HG02798 (cell line): ENCODE measurements at regions not wholly inside any gene's neighbourhood (a gene's known extent, or its start where the extent isn't known, plus 50 kb on each side); places are given as distances from the start of the nearest gene placed in this dataset.

Experiments used
- ATAC-seq: cut with Tn5 transposase; IDR thresholded peaks from one replicate; pipeline ENCODE4 v1.9.1; 2021; ENCODE audit warnings: mild to moderate bottlenecking; ENCODE audit not compliant: unreplicated experiment, poor library complexity

DNA sequence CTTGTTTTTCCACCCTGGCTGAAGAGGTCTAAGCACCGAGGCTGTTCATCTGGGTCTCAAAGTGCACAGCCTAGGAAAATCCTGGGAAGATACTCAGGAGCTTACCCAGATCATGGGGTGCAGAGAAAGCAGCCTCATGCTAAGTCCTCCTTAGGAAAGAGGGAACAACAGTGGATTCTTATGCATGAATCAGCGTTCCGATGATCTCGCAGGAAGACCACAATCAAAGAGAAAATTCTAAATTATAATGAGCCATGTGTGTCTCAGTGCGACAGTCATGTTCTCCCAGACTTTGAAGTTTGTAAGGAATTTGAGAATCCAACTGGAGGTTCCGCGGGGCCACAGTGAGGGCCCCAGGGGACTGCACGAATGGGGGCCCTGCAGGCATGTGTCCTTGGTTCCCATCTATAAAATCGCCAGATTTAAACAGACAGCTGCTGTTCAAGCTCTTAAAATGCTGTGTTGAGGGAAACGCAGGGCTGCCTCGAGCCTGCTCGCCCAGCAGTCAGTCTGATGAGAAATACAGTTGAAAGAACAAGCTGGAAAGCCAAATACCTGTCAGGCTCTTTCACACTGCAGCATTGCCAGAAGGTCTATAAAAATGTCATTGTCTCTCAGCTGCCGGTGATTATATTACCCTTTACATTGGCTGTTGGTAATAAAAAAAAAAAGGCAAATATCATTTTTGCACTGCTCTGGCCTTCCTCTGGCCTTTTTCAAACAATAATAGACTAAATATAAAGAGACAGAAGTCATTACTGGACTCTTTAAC lies 152.1 kb downstream of the PMP22 start:
- ATAC-seq: no peak

GRCh38 chr17:15109608-15110007 lies 155.5 kb downstream of the PMP22 start:
- ATAC-seq: no peak

- ATAC-seq: no peak
Observed at GRCh38 chr17:15108992-15109391, 156.1 kb downstream of the PMP22 start.

DNA sequence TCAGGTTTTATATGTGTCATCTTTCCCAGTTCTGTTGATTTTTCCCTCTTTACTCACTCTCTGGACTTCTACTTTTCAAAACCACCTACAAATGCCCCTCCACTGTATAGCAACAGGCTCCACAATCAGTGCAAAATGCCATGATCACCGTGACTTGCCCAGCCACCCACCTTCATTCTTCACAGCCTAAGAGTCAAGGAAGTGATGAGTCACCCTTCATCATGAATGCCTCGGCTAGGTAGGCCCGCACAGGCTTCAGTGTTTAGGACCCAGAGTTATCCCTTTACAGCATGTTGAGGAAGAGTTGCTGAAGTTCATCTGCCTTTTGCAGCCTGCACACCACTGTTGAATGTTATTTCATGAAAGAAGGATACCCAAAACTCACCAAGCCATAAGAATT lies 158.6 kb downstream of the PMP22 start:
- ATAC-seq: no peak

DNA sequence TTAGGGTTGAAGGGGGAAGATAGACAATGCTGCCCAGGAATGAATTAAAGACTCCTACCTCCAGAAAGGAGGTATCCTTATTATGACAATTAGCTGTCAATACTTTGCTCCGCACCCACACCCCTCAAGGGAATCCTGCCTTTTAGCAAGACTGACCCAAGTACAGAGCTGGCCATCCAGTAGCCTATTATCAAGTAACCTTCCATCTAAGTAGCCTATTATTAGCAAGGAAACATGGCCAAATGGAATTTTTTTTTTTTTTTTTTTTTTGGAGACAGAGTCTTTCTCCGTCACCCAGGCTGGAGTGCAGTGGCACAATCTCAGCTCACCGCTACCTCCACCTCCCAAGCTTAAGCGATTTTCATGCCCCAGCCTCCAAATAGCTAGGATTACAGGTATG lies 161.3 kb downstream of the PMP22 start:
- ATAC-seq: no peak

GRCh38 chr17:15101175-15101574 lies 164.0 kb downstream of the PMP22 start:
- ATAC-seq: no peak

- ATAC-seq: no peak
Observed at GRCh38 chr17:15096511-15096910, 168.6 kb downstream of the PMP22 start.

GRCh38 chr17:15095935-15096334 lies 169.2 kb downstream of the PMP22 start:
- no peak for ATAC-seq

- no peak for ATAC-seq
Observed at GRCh38 chr17:15092762-15093161, 172.4 kb downstream of the PMP22 start.

GRCh38 chr17:15092261-15092660 lies 172.9 kb downstream of the PMP22 start:
- no peak for ATAC-seq

GRCh38 chr17:15091825-15092224 lies 173.3 kb downstream of the PMP22 start:
- no peak for ATAC-seq

GRCh38 chr17:15090533-15090932 lies 174.6 kb downstream of the PMP22 start:
- no peak for ATAC-seq

GRCh38 chr17:15087946-15088345 lies 177.2 kb downstream of the PMP22 start:
- ATAC-seq: no peak

GRCh38 chr17:15086776-15087295 lies 178.3 kb downstream of the PMP22 start:
- no peak for ATAC-seq

GRCh38 chr17:15085890-15086677 lies 179.0 kb downstream of the PMP22 start:
- no peak for ATAC-seq

- ATAC-seq: no peak
Observed at GRCh38 chr17:15083225-15083624, 181.9 kb downstream of the PMP22 start.

GRCh38 chr17:15081008-15081407 lies 184.1 kb downstream of the PMP22 start:
- ATAC-seq: no peak

DNA sequence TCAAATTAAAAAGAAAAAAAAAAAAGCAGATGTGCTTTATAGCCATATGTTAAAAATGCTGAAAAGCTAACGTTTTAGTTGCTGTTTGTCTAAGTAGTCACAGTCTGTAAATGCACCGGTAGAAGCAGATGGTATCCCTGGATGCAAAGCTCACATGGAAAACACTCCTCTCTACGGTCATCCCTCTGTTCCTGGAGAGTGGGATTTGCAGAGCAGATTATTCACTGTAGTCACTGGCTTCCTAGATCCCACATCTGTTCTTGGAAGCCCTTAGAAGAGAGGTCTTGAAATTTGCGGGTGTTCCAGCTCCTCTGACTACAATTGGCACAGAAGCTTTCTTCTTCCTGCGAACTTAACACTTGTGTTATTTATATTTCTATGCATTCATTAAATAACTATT lies 186.6 kb downstream of the PMP22 start:
- ATAC-seq: no peak

GRCh38 chr17:15076991-15077663 lies 188.0 kb downstream of the PMP22 start:
- no peak for ATAC-seq

DNA sequence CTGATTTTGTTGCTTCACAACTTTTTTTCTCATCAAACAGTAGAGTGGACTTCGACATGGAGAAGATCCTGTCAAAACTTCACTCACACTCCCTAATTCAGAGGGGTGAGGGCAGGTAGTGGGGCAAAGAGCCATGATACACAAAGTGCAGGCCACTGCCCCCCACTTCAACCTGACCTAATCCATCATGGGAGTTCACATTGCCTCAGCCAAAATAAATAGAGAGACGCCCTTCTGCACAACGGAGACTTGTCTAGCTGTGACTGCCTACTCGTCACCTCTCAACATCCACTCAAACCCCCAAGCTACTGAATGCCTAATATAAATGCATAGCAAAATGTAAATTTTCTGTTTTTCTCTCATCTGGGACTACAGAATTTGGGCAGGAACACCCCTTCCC lies 213.2 kb downstream of the PMP22 start:
- ATAC-seq: no peak

- ATAC-seq: no peak
Observed at GRCh38 chr17:15049795-15050160, 215.3 kb downstream of the PMP22 start.
